AG04449 (cell line): ENCODE measurements at regions not wholly inside any gene's neighbourhood (a gene's known extent, or its start where the extent isn't known, plus 50 kb on each side); places are given as distances from the start of the nearest gene placed in this dataset.

Experiments used
- CTCF ChIA-PET: fragments of 350-600 bp; formaldehyde crosslinking; extraction: SDS; loops from one replicate; lab custom pipeline; 2021; ENCODE audit warnings: antibody characterized with exemption; lab: Yijun Ruan, JAX
- POLR2A ChIA-PET: fragments of 400-600, 350-600 bp; formaldehyde crosslinking; extraction: SDS; loops from one replicate; lab custom pipeline; 2020; ENCODE audit warnings: antibody characterized with exemption, inconsistent platforms; lab: Yijun Ruan, JAX
- DNase-seq: peaks from one replicate; pipeline ENCODE4 v3.0.0-alpha.2; 2010; ENCODE audit warnings: low read depth, low spot score
- H3K4me3 ChIP-seq: 2 replicates; pipeline ENCODE4 v1.5.1; 2011; ENCODE audit warnings: low read depth, mild to moderate bottlenecking, control low read depth, low read length
- TF ChIP-seq, protein P1 (sequence below): IDR thresholded peaks from one replicate; pipeline ENCODE4 v1.5.1; 2011; ENCODE audit warnings: mild to moderate bottlenecking, moderate library complexity, low read length, control low read depth, inconsistent platforms; ENCODE audit not compliant: insufficient read depth; ENCODE audit errors: missing control alignments

DNA sequence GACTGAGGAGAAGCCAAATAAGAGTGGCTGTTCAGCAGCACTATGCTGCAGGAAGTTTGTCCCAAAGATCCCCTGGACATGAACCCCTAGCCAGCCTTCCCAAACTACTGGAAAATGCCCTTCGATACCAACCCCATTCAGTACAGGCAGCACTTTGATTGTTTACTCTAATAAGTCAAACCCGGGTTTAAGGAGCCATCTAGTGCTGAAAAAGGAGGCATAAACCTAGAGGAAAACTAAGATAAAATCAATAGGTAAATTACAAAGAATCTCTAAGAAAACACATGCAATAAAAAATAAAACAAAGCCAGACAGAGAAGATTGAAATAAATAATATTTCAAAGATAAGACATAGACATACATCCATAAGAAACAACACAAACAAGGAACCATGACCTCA is 771.6 kb downstream of the RPS29 start:
- no peak overlapping the region for H3K4me3 ChIP-seq
- POLR2A ChIA-PET = no interaction called here
- no peak for DNase-seq
- CTCF ChIA-PET = no interaction called here
- TF ChIP-seq, protein P1, sequence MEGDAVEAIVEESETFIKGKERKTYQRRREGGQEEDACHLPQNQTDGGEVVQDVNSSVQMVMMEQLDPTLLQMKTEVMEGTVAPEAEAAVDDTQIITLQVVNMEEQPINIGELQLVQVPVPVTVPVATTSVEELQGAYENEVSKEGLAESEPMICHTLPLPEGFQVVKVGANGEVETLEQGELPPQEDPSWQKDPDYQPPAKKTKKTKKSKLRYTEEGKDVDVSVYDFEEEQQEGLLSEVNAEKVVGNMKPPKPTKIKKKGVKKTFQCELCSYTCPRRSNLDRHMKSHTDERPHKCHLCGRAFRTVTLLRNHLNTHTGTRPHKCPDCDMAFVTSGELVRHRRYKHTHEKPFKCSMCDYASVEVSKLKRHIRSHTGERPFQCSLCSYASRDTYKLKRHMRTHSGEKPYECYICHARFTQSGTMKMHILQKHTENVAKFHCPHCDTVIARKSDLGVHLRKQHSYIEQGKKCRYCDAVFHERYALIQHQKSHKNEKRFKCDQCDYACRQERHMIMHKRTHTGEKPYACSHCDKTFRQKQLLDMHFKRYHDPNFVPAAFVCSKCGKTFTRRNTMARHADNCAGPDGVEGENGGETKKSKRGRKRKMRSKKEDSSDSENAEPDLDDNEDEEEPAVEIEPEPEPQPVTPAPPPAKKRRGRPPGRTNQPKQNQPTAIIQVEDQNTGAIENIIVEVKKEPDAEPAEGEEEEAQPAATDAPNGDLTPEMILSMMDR = no peak

DNA sequence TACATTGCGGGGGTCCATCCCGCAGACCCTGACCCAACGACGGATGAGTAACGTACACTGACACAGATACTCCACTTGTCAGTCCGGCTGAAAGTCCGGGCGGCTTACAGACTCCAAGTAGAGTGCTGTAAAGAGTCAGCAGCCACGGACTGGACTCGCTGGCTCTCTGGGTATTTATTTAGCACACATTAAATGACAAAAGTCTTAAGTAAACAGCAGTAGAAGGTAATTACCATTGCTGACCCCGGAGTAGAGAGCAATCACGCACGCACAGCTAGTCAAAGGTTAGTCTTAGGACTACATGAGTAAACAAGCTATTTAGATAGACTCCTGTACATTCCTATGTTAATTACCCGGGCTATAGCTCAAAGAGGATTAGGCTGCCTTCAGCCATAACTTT is 780.9 kb downstream of the RPS29 start:
- no peak overlapping the region for H3K4me3 ChIP-seq
- no peak for DNase-seq
- ChIA-PET POLR2A (no interaction called here), CTCF (no interaction called here)
- TF ChIP-seq, protein P1 = no peak

DNA sequence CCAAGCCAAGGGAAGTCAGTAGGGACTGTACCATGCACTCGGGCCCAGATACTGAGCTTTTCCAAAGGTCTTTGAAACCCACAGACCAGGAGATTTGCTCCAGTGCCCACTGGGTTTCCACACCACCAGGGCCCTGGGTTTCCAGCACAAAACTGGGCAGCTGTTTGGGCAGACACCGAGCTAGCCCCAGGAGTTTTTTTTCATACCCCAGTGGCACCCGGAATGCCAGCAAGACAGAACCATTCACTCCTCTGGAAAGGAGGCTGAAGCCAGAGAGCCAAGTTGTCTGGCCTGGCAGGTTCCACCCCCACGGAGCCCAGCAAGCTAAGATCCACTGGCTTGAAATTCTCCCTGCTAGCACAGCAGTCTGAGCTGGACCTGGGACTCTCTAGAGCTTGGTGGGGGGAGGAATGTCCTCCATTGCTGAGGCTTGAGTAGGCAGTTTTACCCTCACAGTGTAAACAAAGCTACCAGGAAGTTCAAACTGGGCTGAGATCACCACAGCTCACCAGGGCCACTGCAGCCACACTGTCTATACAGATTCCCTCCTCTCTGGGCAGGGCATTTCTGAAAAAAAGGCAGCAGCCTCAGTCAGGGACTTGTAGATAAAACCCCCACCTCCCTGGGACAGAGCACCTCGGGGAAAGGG is 793.7 kb downstream of the RPS29 start:
- POLR2A ChIA-PET = no interaction called here
- no peak overlapping the region for H3K4me3 ChIP-seq
- CTCF ChIA-PET = no interaction called here
- TF ChIP-seq, protein P1 = no peak
- no peak for DNase-seq

DNA sequence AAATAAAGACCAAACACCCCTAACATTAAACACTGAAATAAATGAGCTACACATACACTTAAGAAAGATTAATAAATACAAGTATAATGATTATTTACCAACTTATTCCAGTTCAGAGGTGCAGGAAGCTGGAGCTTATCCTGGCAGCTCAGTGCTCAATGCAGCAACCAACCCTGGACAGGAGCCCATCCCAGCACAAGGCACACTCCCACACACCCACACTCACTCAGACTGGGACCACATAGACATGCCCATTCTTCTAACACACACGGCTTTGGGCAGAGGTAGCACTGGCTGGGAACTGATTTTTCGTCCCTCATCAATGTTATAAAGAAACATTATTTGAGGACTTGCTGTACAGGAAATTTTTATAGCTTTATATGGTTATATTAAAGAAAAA is 797.4 kb downstream of the RPS29 start:
- TF ChIP-seq, protein P1 = no peak
- ChIA-PET CTCF (no interaction called here), POLR2A (no interaction called here)
- H3K4me3 ChIP-seq = no peak overlapping the region
- DNase-seq = no peak

DNA sequence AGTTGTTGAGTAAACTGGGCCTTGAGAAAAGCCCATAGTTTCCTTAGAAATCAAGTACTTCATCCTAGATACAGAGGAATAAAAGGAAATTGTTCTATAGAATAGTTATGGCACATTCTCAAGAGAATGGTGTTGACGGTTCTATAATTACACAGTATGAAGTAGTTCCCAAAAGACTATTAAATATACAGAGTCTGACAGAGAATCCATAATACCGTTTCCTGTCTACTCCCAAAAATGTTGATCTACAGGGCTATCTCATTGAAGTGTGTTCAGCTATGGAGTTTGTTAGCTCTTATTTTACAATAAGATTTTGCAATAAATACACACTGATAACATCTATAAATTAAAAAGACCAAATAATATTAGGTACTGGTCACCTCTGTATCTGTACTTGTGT is 799.7 kb downstream of the RPS29 start:
- CTCF ChIA-PET = no interaction called here
- DNase-seq = no peak
- TF ChIP-seq, protein P1 = no peak

DNA sequence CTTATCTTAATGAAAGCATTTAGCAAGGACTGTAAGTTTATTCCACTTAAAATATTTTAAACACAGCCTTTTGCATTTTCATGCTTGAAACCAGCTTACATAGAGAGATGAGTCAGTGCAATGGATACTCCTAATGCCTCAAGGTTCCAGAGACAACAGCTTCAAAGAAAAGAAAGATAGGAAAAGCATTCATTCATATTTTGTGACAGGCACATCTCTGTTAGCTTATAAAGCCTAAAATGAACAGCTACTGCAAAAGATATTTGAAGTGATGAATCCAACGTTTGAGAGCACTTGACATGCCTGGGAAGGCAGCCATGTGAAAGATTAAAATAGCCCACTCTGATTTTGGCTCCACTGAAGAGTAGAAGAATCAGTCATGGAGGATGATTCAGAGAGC is 814.5 kb downstream of the RPS29 start:
- no peak for DNase-seq
- TF ChIP-seq, protein P1 = no peak
- H3K4me3 ChIP-seq = no peak overlapping the region
- ChIA-PET POLR2A (no interaction called here), CTCF (no interaction called here)

More for the DNA sequence above, 799.7 kb downstream of the RPS29 start:
- POLR2A ChIA-PET = no interaction called here
- H3K4me3 ChIP-seq = no peak overlapping the region
